Endothelial cell of umbilical vein (primary cell): ENCODE measurements at regions not wholly inside any gene's neighbourhood (a gene's known extent, or its start where the extent isn't known, plus 50 kb on each side); places are given as distances from the start of the nearest gene placed in this dataset.

Experiments used
- BruUV-seq: library from RNA; stranded (reverse); fragments of 400-500 nt; replicated peaks from 2 replicates; lab custom pipeline; 2021; lab: Mats Ljungman, UMichigan
- CTCF ChIA-PET: fragments of 300-600, 350-600 bp; sonication (Branson Sonifier 250); formaldehyde crosslinking; loops from one replicate; lab custom pipeline; 2021; ENCODE audit warnings: antibody characterized with exemption, inconsistent platforms; lab: Charles Lee
- POLR2A ChIA-PET: fragments of 300-600, 350-600 bp; sonication (Branson Sonifier 250); formaldehyde crosslinking; loops from one replicate; lab custom pipeline; 2021; ENCODE audit warnings: antibody characterized with exemption, inconsistent platforms; lab: Charles Lee
- DNase-seq: peaks from one replicate; pipeline ENCODE4 v3.0.0-alpha.2; 2011; ENCODE audit warnings: low read depth, low spot score
- FAIRE-seq: peaks from 2 replicates; lab custom pipeline; 2011; peaks lifted over from hg19 to GRCh38; lab: Jason Lieb, UNC
- H2AFZ ChIP-seq: 2 replicates; pipeline ENCODE4 v1.6.0; 2012; ENCODE audit warnings: low read depth, low read length, control low read depth, inconsistent platforms
- H3K27ac ChIP-seq: 2 replicates; pipeline ENCODE4 v1.5.1; 2011; ENCODE audit warnings: low read depth, mild to moderate bottlenecking, control low read depth, low read length, moderate library complexity; ENCODE audit not compliant: insufficient read depth
- H3K27me3 ChIP-seq, 2 experiments: 2 replicates each; pipeline versions ENCODE4 v1.6.0 to v1.6.1; 2011; ENCODE audit warnings: low read length in 2 of 2, mixed read lengths in 1 of 2; ENCODE audit not compliant: control insufficient read depth in 2 of 2, insufficient read depth in 2 of 2
- H3K36me3 ChIP-seq, 2 experiments: 2 replicates in 1 of 2; 3 replicates in 1 of 2; pipeline ENCODE4 v1.5.1; 2011; ENCODE audit warnings: low read length in 2 of 2, mild to moderate bottlenecking in 1 of 2, moderate library complexity in 1 of 2; ENCODE audit not compliant: control insufficient read depth in 2 of 2, insufficient read depth in 2 of 2; ENCODE audit errors: extremely low read depth in 1 of 2
- H3K4me1 ChIP-seq: 3 replicates; pipeline ENCODE4 v1.5.1; 2011; ENCODE audit warnings: mild to moderate bottlenecking, low read length; ENCODE audit not compliant: control insufficient read depth, insufficient read depth; ENCODE audit errors: extremely low read depth
- H3K4me2 ChIP-seq: 2 replicates; pipeline ENCODE4 v1.6.1; 2011; ENCODE audit warnings: low read length, control low read depth, mixed read lengths; ENCODE audit not compliant: insufficient read depth
- H3K4me3 ChIP-seq, 3 experiments: fragments of 200-600 bp in 1 of 3; sonication (generic), shearing (Covaris generic) in 1 of 3; replicated peaks in 1 of 3; 2 replicates each; pipeline ENCODE4 v1.5.1; 2011 to 2016; ENCODE audit warnings: control low read depth in 3 of 3, low read length in 3 of 3, mild to moderate bottlenecking in 2 of 3, inconsistent platforms in 1 of 3, low read depth in 1 of 3, moderate library complexity in 1 of 3; ENCODE audit not compliant: insufficient read depth in 1 of 3
- H3K79me2 ChIP-seq: 2 replicates; pipeline ENCODE4 v1.6.0; 2012; ENCODE audit warnings: low read length, inconsistent platforms; ENCODE audit not compliant: control insufficient read depth, insufficient read depth
- H3K9ac ChIP-seq: replicated peaks from 2 replicates; pipeline ENCODE3; 2011; ENCODE audit warnings: low read length, control low read depth; ENCODE audit not compliant: insufficient read depth; ENCODE audit errors: extremely low read depth
- H3K9me1 ChIP-seq: replicated peaks from 3 replicates; pipeline ENCODE4 v1.6.0; 2011; ENCODE audit warnings: mild to moderate bottlenecking, low read length; ENCODE audit not compliant: control insufficient read depth, insufficient read depth; ENCODE audit errors: extremely low read depth
- H3K9me3 ChIP-seq: replicated peaks from 2 replicates; pipeline ENCODE4 v1.5.1; 2012; ENCODE audit warnings: low read length, inconsistent platforms; ENCODE audit not compliant: control insufficient read depth, insufficient read depth
- H4K20me1 ChIP-seq: replicated peaks from 2 replicates; pipeline ENCODE3; 2011; ENCODE audit warnings: mild to moderate bottlenecking, low read length; ENCODE audit not compliant: control insufficient read depth, insufficient read depth; ENCODE audit errors: extremely low read depth
- EZH2 ChIP-seq: IDR thresholded peaks from 2 replicates; pipeline ENCODE4 v1.6.1; 2012; ENCODE audit warnings: borderline replicate concordance, low read depth, mild to moderate bottlenecking, moderate library complexity, low read length, inconsistent platforms; ENCODE audit not compliant: severe bottlenecking
- FOS ChIP-seq: IDR thresholded peaks from 2 replicates; pipeline ENCODE4 v1.6.1; 2011; ENCODE audit warnings: mild to moderate bottlenecking, low read length, moderate library complexity, borderline replicate concordance; ENCODE audit not compliant: insufficient read depth
- GATA2 ChIP-seq: IDR thresholded peaks from 2 replicates; pipeline ENCODE4 v1.7.0; 2011; ENCODE audit warnings: low read depth, mild to moderate bottlenecking, moderate library complexity, mixed read lengths, low read length; ENCODE audit not compliant: insufficient read length, insufficient read depth
- JUN ChIP-seq: IDR thresholded peaks from 2 replicates; pipeline ENCODE4 v1.6.1; 2011; ENCODE audit warnings: borderline replicate concordance, low read depth; ENCODE audit not compliant: insufficient read length, insufficient read depth
- MAX ChIP-seq: IDR thresholded peaks from 2 replicates; pipeline ENCODE4 v1.6.1; 2011; ENCODE audit not compliant: insufficient read depth, insufficient read length
- MYC ChIP-seq: IDR thresholded peaks from one replicate; pipeline ENCODE4 v1.6.1; 2011; ENCODE audit warnings: mild to moderate bottlenecking, low read depth, low read length
- POLR2A ChIP-seq: IDR thresholded peaks from 2 replicates; pipeline ENCODE4 v1.6.1; 2012; ENCODE audit warnings: low read depth, mild to moderate bottlenecking, control low read depth, low read length
- POLR2AphosphoS5 ChIP-seq: IDR thresholded peaks from 2 replicates; pipeline ENCODE4 v1.6.1; 2012; ENCODE audit warnings: low read depth, mild to moderate bottlenecking, control low read depth, low read length, moderate library complexity; ENCODE audit not compliant: insufficient read depth
- dilution Hi-C: fragments of 300-500 bp; cut with MboI; formaldehyde crosslinking; loops from one replicate; pipeline ENCODE4 v1.15.0; 2019; ENCODE audit warnings: low sequenced_read_pairs; ENCODE audit not compliant: extremely low pct_ligation_motif_present
- intact Hi-C: fragments of 100-400 bp; cut with micrococcal nuclease; formaldehyde crosslinking; loops from one replicate; pipeline ENCODE4 v1.10.0; 2022
- TF ChIP-seq, protein P1 (sequence below), 2 donors: IDR thresholded peaks; 1 replicate in 1 of 2; 2 replicates in 1 of 2; pipeline ENCODE4 v1.5.1; 2011; ENCODE audit warnings: low read length in 2 of 2, mild to moderate bottlenecking in 2 of 2, moderate library complexity in 2 of 2, control low read depth in 1 of 2, inconsistent platforms in 1 of 2, low read depth in 1 of 2; ENCODE audit not compliant: insufficient read depth in 1 of 2; ENCODE audit errors: extremely low read depth in 1 of 2

DNA sequence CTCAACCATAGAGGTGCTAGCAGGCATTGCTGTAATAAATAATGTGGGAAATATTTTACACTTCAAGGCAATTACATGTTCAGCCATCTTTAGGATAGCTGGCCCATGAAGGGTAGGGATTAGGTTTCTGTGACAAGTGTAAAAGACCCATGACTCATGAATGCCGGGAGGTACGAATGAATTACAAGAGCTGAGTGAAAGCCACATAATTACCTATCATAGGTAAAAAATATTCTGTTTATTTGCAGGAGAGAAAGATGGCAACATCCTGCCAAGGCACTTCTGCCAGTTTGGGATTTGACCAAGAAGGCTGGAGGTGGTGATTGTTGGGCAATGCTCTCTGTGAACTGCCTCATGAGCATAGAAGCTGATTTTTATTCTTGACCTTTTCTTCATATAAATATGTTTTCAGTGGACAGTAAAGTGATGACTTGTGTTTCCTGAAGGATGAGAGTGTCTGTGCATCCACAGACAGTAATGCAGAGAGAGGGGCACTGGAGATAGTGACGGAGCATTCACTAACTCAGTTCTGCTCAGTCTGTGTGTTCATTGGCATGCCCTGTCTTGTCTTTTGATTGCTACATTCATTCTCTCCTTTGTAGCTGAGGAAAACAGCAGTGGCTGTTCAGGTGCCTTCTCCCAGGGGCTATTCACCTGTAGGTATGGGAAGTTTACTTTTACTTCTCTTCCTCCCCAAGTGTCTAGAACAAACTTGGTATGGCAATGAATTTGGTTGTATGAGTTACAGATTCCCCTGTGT lies 481.1 kb downstream of the TFAP2B start:
- dilution Hi-C loops (no loop called here), intact Hi-C loops (no loop called here)
- TF ChIP-seq JUN (no peak), GATA2 (no peak), POLR2AphosphoS5 (no peak), POLR2A (no peak), MAX (no peak), MYC (no peak), FOS (no peak), EZH2 (no peak)
- TF ChIP-seq, protein P1, sequence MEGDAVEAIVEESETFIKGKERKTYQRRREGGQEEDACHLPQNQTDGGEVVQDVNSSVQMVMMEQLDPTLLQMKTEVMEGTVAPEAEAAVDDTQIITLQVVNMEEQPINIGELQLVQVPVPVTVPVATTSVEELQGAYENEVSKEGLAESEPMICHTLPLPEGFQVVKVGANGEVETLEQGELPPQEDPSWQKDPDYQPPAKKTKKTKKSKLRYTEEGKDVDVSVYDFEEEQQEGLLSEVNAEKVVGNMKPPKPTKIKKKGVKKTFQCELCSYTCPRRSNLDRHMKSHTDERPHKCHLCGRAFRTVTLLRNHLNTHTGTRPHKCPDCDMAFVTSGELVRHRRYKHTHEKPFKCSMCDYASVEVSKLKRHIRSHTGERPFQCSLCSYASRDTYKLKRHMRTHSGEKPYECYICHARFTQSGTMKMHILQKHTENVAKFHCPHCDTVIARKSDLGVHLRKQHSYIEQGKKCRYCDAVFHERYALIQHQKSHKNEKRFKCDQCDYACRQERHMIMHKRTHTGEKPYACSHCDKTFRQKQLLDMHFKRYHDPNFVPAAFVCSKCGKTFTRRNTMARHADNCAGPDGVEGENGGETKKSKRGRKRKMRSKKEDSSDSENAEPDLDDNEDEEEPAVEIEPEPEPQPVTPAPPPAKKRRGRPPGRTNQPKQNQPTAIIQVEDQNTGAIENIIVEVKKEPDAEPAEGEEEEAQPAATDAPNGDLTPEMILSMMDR (IDR thresholded peaks at IDR 0.05; ENCODE audit: extremely low read depth in 1 of 2, insufficient read depth in 1 of 2, low read depth in 1 of 2, low read length in 2 of 2), result no peak
- H3K27ac ChIP-seq, result no peak overlapping the region
- H3K4me2 ChIP-seq, result no peak overlapping the region
- DNase-seq (no peak), FAIRE-seq (no peak)
- H3K4me3 ChIP-seq, result no peak overlapping the region
- no peaks in the 10 kb centered on the region for H3K27me3 ChIP-seq
- H3K9me1 ChIP-seq, result no peaks in the 10 kb centered on the region
- H3K79me2 ChIP-seq, result no peaks in the 10 kb centered on the region
- no peak overlapping the region for H2AFZ ChIP-seq
- no TSS peak for BruUV-seq
- H3K36me3 ChIP-seq, result no peaks in the 10 kb centered on the region
- no peak overlapping the region for H3K9ac ChIP-seq
- ChIA-PET POLR2A (no interaction called here), CTCF (no interaction called here)
- no peaks in the 10 kb centered on the region for H3K4me1 ChIP-seq
- no peaks in the 10 kb centered on the region for H4K20me1 ChIP-seq
- H3K9me3 ChIP-seq, result peaks cover 2% of the 10 kb centered on the region
